22Rv1 (cell line): ENCODE measurements at regions not wholly inside any gene's neighbourhood (a gene's known extent, or its start where the extent isn't known, plus 50 kb on each side); places are given as distances from the start of the nearest gene placed in this dataset.
"Not testable (repeated sequence)": the region's sequence is repeated elsewhere in the genome, so short reads cannot be mapped to it uniquely, and the experiment has no call there.

Experiments used
- H3K27ac ChIP-seq: fragments of 450-650 bp; 2 replicates; pipeline ENCODE4 v1.5.1; 2017
- CTCF ChIP-seq: fragments of 450-650 bp; IDR thresholded peaks from 2 replicates; pipeline ENCODE4 v1.5.1; 2017; ENCODE audit warnings: mild to moderate bottlenecking
- ZFX ChIP-seq: fragments of 450-650 bp; IDR thresholded peaks from 2 replicates; pipeline ENCODE4 v1.6.1; 2017; ENCODE audit warnings: antibody characterized with exemption, borderline replicate concordance

GRCh38 chr5:85604786-85605185 lies 1013.0 kb upstream of the COX7C start:
- H3K27ac ChIP-seq = no peak overlapping the region
- no peak for TF ChIP-seq CTCF
- no peak for TF ChIP-seq ZFX

- H3K27ac ChIP-seq = no peak overlapping the region
- no peak for TF ChIP-seq CTCF
- no peak for TF ChIP-seq ZFX
Measured at GRCh38 chr5:85605381-85605780, 1012.4 kb upstream of the COX7C start.

- no peak for TF ChIP-seq ZFX
- no peak for TF ChIP-seq CTCF
Measured at GRCh38 chr5:85614489-85614888, 1003.3 kb upstream of the COX7C start.

GRCh38 chr5:85621668-85622067 lies 996.1 kb upstream of the COX7C start:
- no peak overlapping the region for H3K27ac ChIP-seq
- TF ChIP-seq ZFX (no peak), CTCF (no peak)

More at GRCh38 chr5:85614489-85614888, 1003.3 kb upstream of the COX7C start:
- no peak overlapping the region for H3K27ac ChIP-seq

- no peak for TF ChIP-seq ZFX
- TF ChIP-seq CTCF = no peak
- no peak overlapping the region for H3K27ac ChIP-seq
Measured at GRCh38 chr5:85628153-85628552, 989.6 kb upstream of the COX7C start.

GRCh38 chr5:85638495-85639125 lies 979.1 kb upstream of the COX7C start:
- not testable (repeated sequence) for H3K27ac ChIP-seq

GRCh38 chr5:85646036-85646435 lies 971.7 kb upstream of the COX7C start:
- H3K27ac ChIP-seq = no peak overlapping the region
- TF ChIP-seq CTCF (no peak), ZFX (no peak)

- no peak for TF ChIP-seq ZFX
- TF ChIP-seq CTCF = no peak
- no peak overlapping the region for H3K27ac ChIP-seq
Measured at GRCh38 chr5:85646641-85647040, 971.1 kb upstream of the COX7C start.
